PC-3 (cell line): ENCODE measurements at regions not wholly inside any gene's neighbourhood (a gene's known extent, or its start where the extent isn't known, plus 50 kb on each side); places are given as distances from the start of the nearest gene placed in this dataset.

ENCODE experiments used
- EZH2 ChIP-seq: fragments of 300-600 bp; sonication (generic); IDR thresholded peaks from one replicate; pipeline ENCODE4 v1.6.1; 2017; ENCODE audit warnings: antibody characterized with exemption, mild to moderate bottlenecking, low read length; ENCODE audit not compliant: unreplicated experiment
- EZH2phosphoT487 ChIP-seq: fragments of 300-600 bp; sonication (generic); IDR thresholded peaks from 2 replicates; pipeline ENCODE4 v1.6.1; 2018; ENCODE audit warnings: mild to moderate bottlenecking, antibody characterized with exemption, low read length, borderline replicate concordance
- TF ChIP-seq, protein P1 (sequence below): fragments of 300-600 bp; sonication (generic); conservative IDR thresholded peaks from 2 replicates; pipeline ENCODE4 v1.5.1; 2017; ENCODE audit warnings: antibody characterized with exemption, low read depth, mild to moderate bottlenecking, low read length

DNA sequence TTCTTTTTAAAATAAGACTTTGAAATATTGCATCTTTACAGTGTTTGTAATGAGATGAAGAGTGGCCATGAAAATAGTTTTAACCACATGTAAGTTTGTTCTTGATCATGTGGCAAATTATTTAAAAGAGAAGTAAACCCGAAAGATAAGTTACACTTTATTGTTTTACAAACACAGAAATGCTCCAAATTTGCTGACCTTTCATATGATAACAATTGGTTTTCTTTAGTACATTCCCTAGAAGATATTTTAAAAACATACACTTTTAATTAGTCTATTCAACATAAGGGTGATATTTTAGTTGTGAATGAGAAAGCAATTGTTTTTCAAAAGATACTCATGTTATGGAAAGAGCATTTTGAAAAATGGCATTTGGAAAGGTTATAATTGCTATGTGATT lies 287.7 kb downstream of the PSAT1 start:
- TF ChIP-seq, protein P1, sequence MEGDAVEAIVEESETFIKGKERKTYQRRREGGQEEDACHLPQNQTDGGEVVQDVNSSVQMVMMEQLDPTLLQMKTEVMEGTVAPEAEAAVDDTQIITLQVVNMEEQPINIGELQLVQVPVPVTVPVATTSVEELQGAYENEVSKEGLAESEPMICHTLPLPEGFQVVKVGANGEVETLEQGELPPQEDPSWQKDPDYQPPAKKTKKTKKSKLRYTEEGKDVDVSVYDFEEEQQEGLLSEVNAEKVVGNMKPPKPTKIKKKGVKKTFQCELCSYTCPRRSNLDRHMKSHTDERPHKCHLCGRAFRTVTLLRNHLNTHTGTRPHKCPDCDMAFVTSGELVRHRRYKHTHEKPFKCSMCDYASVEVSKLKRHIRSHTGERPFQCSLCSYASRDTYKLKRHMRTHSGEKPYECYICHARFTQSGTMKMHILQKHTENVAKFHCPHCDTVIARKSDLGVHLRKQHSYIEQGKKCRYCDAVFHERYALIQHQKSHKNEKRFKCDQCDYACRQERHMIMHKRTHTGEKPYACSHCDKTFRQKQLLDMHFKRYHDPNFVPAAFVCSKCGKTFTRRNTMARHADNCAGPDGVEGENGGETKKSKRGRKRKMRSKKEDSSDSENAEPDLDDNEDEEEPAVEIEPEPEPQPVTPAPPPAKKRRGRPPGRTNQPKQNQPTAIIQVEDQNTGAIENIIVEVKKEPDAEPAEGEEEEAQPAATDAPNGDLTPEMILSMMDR = no peak
- TF ChIP-seq EZH2 (no peak), EZH2phosphoT487 (no peak)
